Stimulated activated CD8-positive, alpha-beta memory T cell treated with anti-CD3 and anti-CD28 coated beads, Interleukin-7, amount 100 ng/mL, for 4 hours (primary cell): ENCODE measurements at regions not wholly inside any gene's neighbourhood (a gene's known extent, or its start where the extent isn't known, plus 50 kb on each side); places are given as distances from the start of the nearest gene placed in this dataset.
"Not testable (repeated sequence)": the region's sequence is repeated elsewhere in the genome, so short reads cannot be mapped to it uniquely, and the experiment has no call there.

Experiments
- DNase-seq, 2 donors: peaks; one replicate each; pipeline ENCODE4 v3.0.0-alpha.2; 2020; ENCODE audit warnings: low read depth in 2 of 2

- no peak for DNase-seq
Observed at GRCh38 chr14:22255017-22255950, 333.7 kb downstream of the DAD1 start.

GRCh38 chr14:22252686-22253085 lies 336.3 kb downstream of the DAD1 start:
- no peak for DNase-seq

GRCh38 chr14:22251090-22251489 lies 337.9 kb downstream of the DAD1 start:
- no peak for DNase-seq

- no peak for DNase-seq
Observed at GRCh38 chr14:22249770-22250169, 339.3 kb downstream of the DAD1 start.

- DNase-seq: no peak
Observed at GRCh38 chr14:22243971-22244581, 344.9 kb downstream of the DAD1 start.

GRCh38 chr14:22238320-22238719 lies 350.7 kb downstream of the DAD1 start:
- not testable (repeated sequence) for DNase-seq

GRCh38 chr14:22233377-22233776 lies 355.6 kb downstream of the DAD1 start:
- DNase-seq: no peak

GRCh38 chr14:22232933-22233332 lies 356.1 kb downstream of the DAD1 start:
- DNase-seq: no peak

GRCh38 chr14:22232486-22232885 lies 356.5 kb downstream of the DAD1 start:
- DNase-seq: no peak

- DNase-seq: peak; percentile 4 to 16
Observed at GRCh38 chr14:22231018-22231417, 358.0 kb downstream of the DAD1 start.

GRCh38 chr14:22230517-22230916 lies 358.5 kb downstream of the DAD1 start:
- DNase-seq: no peak

GRCh38 chr14:22227084-22227483 lies 361.9 kb downstream of the DAD1 start:
- DNase-seq: no peak

GRCh38 chr14:22226381-22226780 lies 362.6 kb downstream of the DAD1 start:
- no peak for DNase-seq

GRCh38 chr14:22225516-22226140 lies 363.4 kb downstream of the DAD1 start:
- no peak for DNase-seq

GRCh38 chr14:22221508-22221907 lies 367.5 kb downstream of the DAD1 start:
- DNase-seq: no peak

- no peak for DNase-seq
Observed at GRCh38 chr14:22220427-22220826, 368.6 kb downstream of the DAD1 start.

- no peak for DNase-seq
Observed at GRCh38 chr14:22218728-22219127, 370.3 kb downstream of the DAD1 start.

- DNase-seq: no peak
Observed at GRCh38 chr14:22213120-22213519, 375.9 kb downstream of the DAD1 start.

- no peak for DNase-seq
Observed at GRCh38 chr14:22210906-22211305, 378.1 kb downstream of the DAD1 start.

GRCh38 chr14:22210026-22210425 lies 379.0 kb downstream of the DAD1 start:
- DNase-seq: no peak

- DNase-seq: no peak
Observed at GRCh38 chr14:22203036-22203435, 386.0 kb downstream of the DAD1 start.

- no peak for DNase-seq
Observed at GRCh38 chr14:22202313-22202712, 386.7 kb downstream of the DAD1 start.
